K562 (cell line): ENCODE measurements at regions not wholly inside any gene's neighbourhood (a gene's known extent, or its start where the extent isn't known, plus 50 kb on each side); places are given as distances from the start of the nearest gene placed in this dataset.
A peak's percentile ranks its signal among the peaks of the same experiment; 100 is the strongest.

Source experiments
- ATAC-seq: fragments of 200-7000 bp; cut with Tn5 transposase; 3 replicates; pipeline ENCODE4 v1.9.1; 2020; ENCODE audit warnings: moderate library complexity
- BruUV-seq: library from RNA; stranded (reverse); fragments of 400-500 nt; replicated peaks from 2 replicates; lab custom pipeline; 2021; lab: Mats Ljungman, UMichigan
- CTCF ChIA-PET: fragments of 300-600 bp; formaldehyde crosslinking; extraction: SDS; loops from one replicate; lab custom pipeline; 2021; ENCODE audit warnings: low intra/inter-chr PET ratio; lab: Yijun Ruan, JAX
- POLR2A ChIA-PET: fragments of 300-600, 350-650 bp; sonication (Branson Sonifier 250); formaldehyde crosslinking; extraction: SDS; loops from one replicate; lab custom pipeline; 2021; ENCODE audit warnings: antibody characterized with exemption, inconsistent platforms; lab: Yijun Ruan, JAX
- DNase-seq, 4 experiments: peaks; one replicate each; pipeline versions ENCODE4 v3.0.0 to v3.0.0-alpha.2; 2011 to 2018; ENCODE audit warnings: low spot score in 3 of 4, mixed read lengths in 3 of 4; ENCODE audit errors: extremely low read depth in 1 of 4
- FAIRE-seq: peaks from 2 replicates; lab custom pipeline; 2011; peaks lifted over from hg19 to GRCh38; lab: Jason Lieb, UNC
- H2AFZ ChIP-seq: 2 replicates; pipeline ENCODE4 v1.6.0; 2011; ENCODE audit warnings: low read depth, low read length, control low read depth, inconsistent platforms
- H3K27ac ChIP-seq: fragments of 200-600 bp; 3 replicates; pipeline ENCODE4 v1.8.0; 2011; ENCODE audit warnings: low read depth, mild to moderate bottlenecking, control low read depth, inconsistent platforms, low read length, moderate library complexity, mixed read lengths; ENCODE audit errors: extremely low read depth
- H3K27me3 ChIP-seq, 2 experiments: fragments of 300-600 bp in 1 of 2; 2 replicates in 1 of 2; 3 replicates in 1 of 2; pipeline versions ENCODE4 v1.6.0 to v1.8.0; 2011; ENCODE audit warnings: inconsistent platforms in 2 of 2, low read length in 2 of 2, mild to moderate bottlenecking in 1 of 2, mixed read lengths in 1 of 2, moderate library complexity in 1 of 2; ENCODE audit not compliant: control insufficient read depth in 2 of 2, insufficient read depth in 2 of 2
- H3K36me3 ChIP-seq: fragments of 300-600 bp; 3 replicates; pipeline ENCODE4 v1.8.0; 2011; ENCODE audit warnings: mild to moderate bottlenecking, low read length, inconsistent platforms; ENCODE audit not compliant: control insufficient read depth, insufficient read depth
- H3K4me1 ChIP-seq, 2 experiments: fragments of 200-600 bp in 1 of 2; replicated peaks in 1 of 2; 2 replicates in 1 of 2; 3 replicates in 1 of 2; pipeline versions ENCODE4 v1.5.1 to v1.8.0; 2011; ENCODE audit warnings: inconsistent platforms in 2 of 2, low read length in 2 of 2, mild to moderate bottlenecking in 1 of 2, mixed read lengths in 1 of 2, moderate library complexity in 1 of 2; ENCODE audit not compliant: control insufficient read depth in 2 of 2, insufficient read depth in 2 of 2
- H3K4me2 ChIP-seq: 2 replicates; pipeline ENCODE4 v1.6.1; 2011; ENCODE audit warnings: low read length, control low read depth, inconsistent platforms, mixed read lengths; ENCODE audit not compliant: insufficient read depth
- H3K4me3 ChIP-seq: fragments of 200-600 bp; sonication (generic), shearing (Covaris generic); 2 replicates; pipeline ENCODE4 v1.5.1; 2016; ENCODE audit warnings: control low read depth, inconsistent platforms
- H3K79me2 ChIP-seq: fragments of 200-600 bp; 3 replicates; pipeline ENCODE4 v1.8.0; 2011; ENCODE audit warnings: low read length, inconsistent platforms; ENCODE audit not compliant: control insufficient read depth, insufficient read depth
- H3K9ac ChIP-seq, 2 experiments: 2 replicates each; pipeline versions ENCODE4 v1.6.0 to v1.6.1; 2011; ENCODE audit warnings: low read depth in 2 of 2, low read length in 2 of 2, control low read depth in 1 of 2, inconsistent platforms in 1 of 2, mild to moderate bottlenecking in 1 of 2, mixed read lengths in 1 of 2; ENCODE audit not compliant: insufficient read depth in 1 of 2
- H3K9me1 ChIP-seq: one replicate; pipeline ENCODE4 v1.6.0; 2011; ENCODE audit warnings: inconsistent platforms, mild to moderate bottlenecking, low read length, moderate library complexity; ENCODE audit not compliant: control insufficient read depth, insufficient read depth
- H3K9me3 ChIP-seq: replicated peaks from 2 replicates; pipeline ENCODE4 v1.5.1; 2011; ENCODE audit warnings: low read depth, low read length, inconsistent platforms; ENCODE audit not compliant: control insufficient read depth, insufficient read depth
- H4K20me1 ChIP-seq: replicated peaks from 2 replicates; pipeline ENCODE4 v1.6.1; 2011; ENCODE audit warnings: low read length, inconsistent platforms, mixed read lengths; ENCODE audit not compliant: control insufficient read depth, insufficient read depth
- CEBPB ChIP-seq: fragments of 450-650 bp; IDR thresholded peaks from 2 replicates; pipeline ENCODE4 v1.6.1; 2016; ENCODE audit warnings: missing genetic modification characterization, missing compliant biosample characterization
- CEBPG ChIP-seq, 3 experiments: fragments of 200-800 bp in 1 of 3; sonication (Bioruptor generic) in 1 of 3; sonication (generic) in 1 of 3; formaldehyde crosslinking in 1 of 3; IDR thresholded peaks in 2 of 3; conservative IDR thresholded peaks in 1 of 3; 2 replicates each; pipeline versions ENCODE4 v1.6.1 to v1.8.0; 2016 to 2022; ENCODE audit warnings: missing compliant biosample characterization in 2 of 3, missing genetic modification characterization in 2 of 3, mild to moderate bottlenecking in 1 of 3, missing genetic modification reagents in 1 of 3
- MEIS2 ChIP-seq: fragments of 450-650 bp; IDR thresholded peaks from 2 replicates; pipeline ENCODE4 v1.6.1; 2014; ENCODE audit warnings: mild to moderate bottlenecking; ENCODE audit not compliant: partially characterized antibody
- PBX2 ChIP-seq, 2 experiments: IDR thresholded peaks in 1 of 2; conservative IDR thresholded peaks in 1 of 2; 2 replicates each; pipeline ENCODE4 v1.6.1; 2016; ENCODE audit warnings: low read depth in 2 of 2, mild to moderate bottlenecking in 1 of 2, missing compliant biosample characterization in 1 of 2, missing genetic modification characterization in 1 of 2, moderate library complexity in 1 of 2
- RHOXF2B ChIP-seq: fragments of 250-450 bp; sonication (Bioruptor Pico); conservative IDR thresholded peaks from 2 replicates; pipeline ENCODE4 v1.5.1; 2021
- TCFL5 ChIP-seq: fragments of 250-450 bp; sonication (Bioruptor Pico); conservative IDR thresholded peaks from 2 replicates; pipeline ENCODE4 v1.6.1; 2021; ENCODE audit warnings: mild to moderate bottlenecking, moderate library complexity, matching md5 sums
- WGBS: fragments of 100-300 bp; shearing (Covaris generic); methylation state at CpG from one replicate; pipeline ENCODE4 v1.1.6; 2016; ENCODE audit warnings: low coverage, mixed read lengths; ENCODE audit not compliant: insufficient coverage; ENCODE audit errors: missing lambda C conversion rate; 5-methylcytosine and 5-hydroxymethylcytosine counted together
- in situ Hi-C: fragments of 300-500 bp; cut with MboI; formaldehyde crosslinking; loops from 4 replicates; pipeline ENCODE4 v1.15.0; 2018; ENCODE audit warnings: inconsistent platforms, mixed read lengths
- intact Hi-C: fragments of 100-400 bp; cut with micrococcal nuclease; formaldehyde crosslinking; loops from 2 replicates; pipeline ENCODE4 v1.14.2; 2022

- no peak overlapping the region for H3K27ac ChIP-seq
- H4K20me1 ChIP-seq: no peaks in the 10 kb centered on the region
- no TSS peak for BruUV-seq
- H3K27me3 ChIP-seq: peaks cover 8 to 31% of the 10 kb centered on the region in 2 experiments
- ATAC-seq: no peak
- no peak for FAIRE-seq
- H3K9me1 ChIP-seq: no peaks in the 10 kb centered on the region
- WGBS: 1% methylated on average over 4 of the region's 4 CpGs
- POLR2A ChIA-PET: no interaction called here
- H3K4me3 ChIP-seq: no peak overlapping the region
- intact Hi-C loops: no loop called here
- H3K4me2 ChIP-seq: no peak overlapping the region
- no peaks in the 10 kb centered on the region for H3K4me1 ChIP-seq
- no peak overlapping the region for H3K9ac ChIP-seq
- no peak overlapping the region for H2AFZ ChIP-seq
- DNase-seq: no peak
- no peaks in the 10 kb centered on the region for H3K79me2 ChIP-seq
- CTCF ChIA-PET: no interaction called here
- H3K9me3 ChIP-seq: no peaks in the 10 kb centered on the region
- TF ChIP-seq RHOXF2B (CRISPR knock-in tag) (no peak), CEBPB (tag) (peak; percentile 60; the same call in 1 of the 2 replicates), CEBPG (CRISPR knock-in tag; IDR thresholded peaks at IDR 0.05) (no peak), CEBPG (tag; conservative IDR thresholded peaks at IDR 0.05 in 1 of 2, IDR thresholded peaks at IDR 0.05 in 1 of 2) (0 out of 4 replicates have a peak, but pooled peaks have one; percentile 13 to 38)
- in situ Hi-C loops: no loop called here
- no peaks in the 10 kb centered on the region for H3K36me3 ChIP-seq
These were observed 95.6 kb upstream of the CACNA1E start for GRCh38 chr1:181387702-181388101.

GRCh38 chr1:181390410-181391077, 92.8 kb upstream of the CACNA1E start:
- no peak overlapping the region for H3K4me3 ChIP-seq
- H2AFZ ChIP-seq: no peak overlapping the region
- no peaks in the 10 kb centered on the region for H3K79me2 ChIP-seq
- in situ Hi-C loops: no loop called here
- no peaks in the 10 kb centered on the region for H3K9me3 ChIP-seq
- no peaks in the 10 kb centered on the region for H3K9me1 ChIP-seq
- CTCF ChIA-PET: no interaction called here
- intact Hi-C loops: no loop called here
- no peak overlapping the region for H3K4me2 ChIP-seq
- FAIRE-seq: no peak
- POLR2A ChIA-PET: no interaction called here
- DNase-seq: no peak
- peaks cover 8 to 37% of the 10 kb centered on the region in 2 experiments for H3K27me3 ChIP-seq
- no peaks in the 10 kb centered on the region for H3K36me3 ChIP-seq
- TF ChIP-seq PBX2 (CRISPR knock-in tag; IDR thresholded peaks at IDR 0.05; ENCODE audit: low read depth): no peak
- TF ChIP-seq PBX2 (tag; conservative IDR thresholded peaks at IDR 0.05; ENCODE audit: low read depth): peak; percentile 30; the same call in 1 of the 2 replicates
- TF ChIP-seq MEIS2: peak; percentile 56
- no peak for TF ChIP-seq TCFL5 (CRISPR knock-in tag)
- H3K9ac ChIP-seq: no peak overlapping the region
- 0% methylated on average over 8 of the region's 8 CpGs for WGBS
- no peaks in the 10 kb centered on the region for H4K20me1 ChIP-seq
- H3K27ac ChIP-seq: no peak overlapping the region
- ATAC-seq: no peak
- no peaks in the 10 kb centered on the region for H3K4me1 ChIP-seq
- no TSS peak for BruUV-seq
